ENCODE measurements at regions not wholly inside any gene's neighbourhood (a gene's known extent, or its start where the extent isn't known, plus 50 kb on each side); places are given as distances from the start of the nearest gene placed in this dataset.
A peak's percentile ranks its signal among the peaks of the same experiment; 100 is the strongest.

GRCh38 chr6:18527836-18528743 is 140.9 kb downstream of the RNF144B start:
- no peak overlapping the region for H3K4me3 ChIP-seq (replicated peaks in 1 of 2; ENCODE audit: low read depth in 2 of 2, low read length in 2 of 2)
- peak; percentile 25 to 35 for DNase-seq (ENCODE audit: low read depth in 2 of 2)
- TF ChIP-seq CTCF (IDR thresholded peaks at IDR 0.05; ENCODE audit: low read depth, low read length), result no peak

GRCh38 chr6:18530201-18530600 is 143.1 kb downstream of the RNF144B start:
- H3K4me3 ChIP-seq (replicated peaks in 1 of 2; ENCODE audit: low read depth in 2 of 2, low read length in 2 of 2), result no peak overlapping the region
- no peak for TF ChIP-seq CTCF (IDR thresholded peaks at IDR 0.05; ENCODE audit: low read depth, low read length)
- DNase-seq (ENCODE audit: low read depth in 2 of 2), result no peak

GRCh38 chr6:18532139-18532538 is 145.0 kb downstream of the RNF144B start:
- no peak for DNase-seq (ENCODE audit: low read depth in 2 of 2)
- TF ChIP-seq CTCF (IDR thresholded peaks at IDR 0.05; ENCODE audit: low read depth, low read length), result no peak
- no peak overlapping the region for H3K4me3 ChIP-seq (replicated peaks in 1 of 2; ENCODE audit: low read depth in 2 of 2, low read length in 2 of 2)

GRCh38 chr6:18533793-18534192 is 146.6 kb downstream of the RNF144B start:
- TF ChIP-seq CTCF (IDR thresholded peaks at IDR 0.05; ENCODE audit: low read depth, low read length), result no peak
- no peak overlapping the region for H3K4me3 ChIP-seq (replicated peaks in 1 of 2; ENCODE audit: low read depth in 2 of 2, low read length in 2 of 2)
- DNase-seq (ENCODE audit: low read depth in 2 of 2), result no peak

- no peak overlapping the region for H3K4me3 ChIP-seq (replicated peaks in 1 of 2; ENCODE audit: low read depth in 2 of 2, low read length in 2 of 2)
- TF ChIP-seq CTCF (IDR thresholded peaks at IDR 0.05; ENCODE audit: low read depth, low read length), result no peak
- DNase-seq (ENCODE audit: low read depth in 2 of 2), result no peak
These were observed 149.5 kb downstream of the RNF144B start for GRCh38 chr6:18536591-18537055.

GRCh38 chr6:18538315-18538714 is 151.2 kb downstream of the RNF144B start:
- H3K4me3 ChIP-seq (replicated peaks in 1 of 2; ENCODE audit: low read depth in 2 of 2, low read length in 2 of 2), result no peak overlapping the region
- DNase-seq (ENCODE audit: low read depth in 2 of 2), result no peak
- TF ChIP-seq CTCF (IDR thresholded peaks at IDR 0.05; ENCODE audit: low read depth, low read length), result no peak

Measured in cardiac fibroblast (primary cell).